Type B pancreatic cell (in vitro differentiated cells): ENCODE measurements at regions not wholly inside any gene's neighbourhood (a gene's known extent, or its start where the extent isn't known, plus 50 kb on each side); places are given as distances from the start of the nearest gene placed in this dataset.

Experiments
- DNase-seq: peaks from one replicate; pipeline ENCODE4 v3.0.0; 2021; ENCODE audit warnings: mixed read lengths; ENCODE audit not compliant: unreplicated experiment; ENCODE audit errors: extremely low spot score
- H3K27ac Mint-ChIP-seq: 2 replicates; pipeline ENCODE4 v1.8.0; 2021; ENCODE audit warnings: mild to moderate bottlenecking, mixed read lengths
- H3K27me3 Mint-ChIP-seq: 2 replicates; pipeline ENCODE4 v1.8.0; 2021; ENCODE audit warnings: mixed read lengths
- H3K36me3 Mint-ChIP-seq: 2 replicates; pipeline ENCODE4 v1.8.0; 2021; ENCODE audit warnings: mixed read lengths
- H3K4me1 Mint-ChIP-seq: one replicate; pipeline ENCODE4 v1.8.0; 2021; ENCODE audit warnings: mixed read lengths; ENCODE audit not compliant: unreplicated experiment
- H3K4me3 Mint-ChIP-seq: 2 replicates; pipeline ENCODE4 v1.8.0; 2021; ENCODE audit warnings: mild to moderate bottlenecking, mixed read lengths
- H3K9me3 Mint-ChIP-seq: 2 replicates; pipeline ENCODE4 v1.8.0; 2021; ENCODE audit warnings: mixed read lengths
- CTCF ChIP-seq: fragments of 200-600 bp; sonication (generic); conservative IDR thresholded peaks from 2 replicates; pipeline ENCODE4 v1.5.0; 2021; ENCODE audit warnings: antibody characterized with exemption, mild to moderate bottlenecking

- H3K27ac Mint-ChIP-seq: no peak overlapping the region
Observed at GRCh38 chr13:43977911-43978310, 98.2 kb downstream of the LACC1 start.

GRCh38 chr13:43978688-43979087 is 99.0 kb downstream of the LACC1 start:
- no peak for TF ChIP-seq CTCF
- Mint-ChIP-seq H3K4me1 (peaks cover 14% of the 10 kb centered on the region), H3K27me3 (peaks cover 21% of the 10 kb centered on the region), H3K9me3 (no peaks in the 10 kb centered on the region), H3K36me3 (no peaks in the 10 kb centered on the region), H3K27ac (no peak overlapping the region), H3K4me3 (no peak overlapping the region)
- no peak for DNase-seq

More at GRCh38 chr13:43977911-43978310, 98.2 kb downstream of the LACC1 start:
- no peak overlapping the region for H3K4me3 Mint-ChIP-seq
- no peak for DNase-seq
- peaks cover 21% of the 10 kb centered on the region for H3K27me3 Mint-ChIP-seq
- H3K4me1 Mint-ChIP-seq: peaks cover 10% of the 10 kb centered on the region
- H3K9me3 Mint-ChIP-seq: no peaks in the 10 kb centered on the region
- no peaks in the 10 kb centered on the region for H3K36me3 Mint-ChIP-seq
- no peak for TF ChIP-seq CTCF

- Mint-ChIP-seq H3K27me3 (peaks cover 23% of the 10 kb centered on the region), H3K36me3 (no peaks in the 10 kb centered on the region)
Observed at GRCh38 chr13:43979492-43979891, 99.8 kb downstream of the LACC1 start.

GRCh38 chr13:43980587-43980986 is 100.9 kb downstream of the LACC1 start:
- H3K4me1 Mint-ChIP-seq: peaks cover 28% of the 10 kb centered on the region
- no peaks in the 10 kb centered on the region for H3K36me3 Mint-ChIP-seq
- peaks cover 28% of the 10 kb centered on the region for H3K27me3 Mint-ChIP-seq
- H3K27ac Mint-ChIP-seq: no peak overlapping the region
- no peaks in the 10 kb centered on the region for H3K9me3 Mint-ChIP-seq
- H3K4me3 Mint-ChIP-seq: no peak overlapping the region
- no peak for DNase-seq
- no peak for TF ChIP-seq CTCF

More at GRCh38 chr13:43979492-43979891, 99.8 kb downstream of the LACC1 start:
- Mint-ChIP-seq H3K4me1 (peaks cover 18% of the 10 kb centered on the region), H3K27ac (no peak overlapping the region), H3K9me3 (no peaks in the 10 kb centered on the region), H3K4me3 (no peak overlapping the region)
- TF ChIP-seq CTCF: no peak
- DNase-seq: no peak

- Mint-ChIP-seq H3K4me1 (peaks cover 31% of the 10 kb centered on the region), H3K4me3 (no peak overlapping the region), H3K9me3 (no peaks in the 10 kb centered on the region), H3K27ac (no peak overlapping the region), H3K27me3 (peaks cover 28% of the 10 kb centered on the region), H3K36me3 (no peaks in the 10 kb centered on the region)
- TF ChIP-seq CTCF: peak; percentile 33
- no peak for DNase-seq
Observed at GRCh38 chr13:43981091-43981490, 101.4 kb downstream of the LACC1 start.
